ENCODE measurements at regions not wholly inside any gene's neighbourhood (a gene's known extent, or its start where the extent isn't known, plus 50 kb on each side); places are given as distances from the start of the nearest gene placed in this dataset.

GRCh38 chr6:45830441-45831139, 185.1 kb downstream of the CLIC5 start:
- peak; percentile 73 to 81 for DNase-seq

DNA sequence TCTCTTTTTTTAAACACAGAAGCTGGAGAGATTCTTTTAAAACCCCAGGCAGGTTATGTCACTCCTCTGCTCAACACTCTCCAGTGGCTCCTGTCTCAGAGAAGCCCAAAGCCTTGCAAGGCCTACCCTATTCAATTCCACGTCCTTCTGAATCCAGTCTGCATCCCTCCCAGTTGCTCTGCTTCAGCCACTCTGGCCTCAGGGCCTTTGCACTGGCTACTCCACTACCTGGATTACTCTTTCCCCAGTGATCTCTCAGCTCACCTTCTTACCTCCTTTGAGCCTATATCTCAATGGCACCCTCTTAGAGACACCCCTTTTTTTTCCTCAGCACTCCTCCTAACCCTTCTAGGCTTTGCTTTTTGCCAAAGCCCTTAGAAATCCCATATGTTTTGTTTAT, 185.8 kb downstream of the CLIC5 start:
- no peak for DNase-seq

DNA sequence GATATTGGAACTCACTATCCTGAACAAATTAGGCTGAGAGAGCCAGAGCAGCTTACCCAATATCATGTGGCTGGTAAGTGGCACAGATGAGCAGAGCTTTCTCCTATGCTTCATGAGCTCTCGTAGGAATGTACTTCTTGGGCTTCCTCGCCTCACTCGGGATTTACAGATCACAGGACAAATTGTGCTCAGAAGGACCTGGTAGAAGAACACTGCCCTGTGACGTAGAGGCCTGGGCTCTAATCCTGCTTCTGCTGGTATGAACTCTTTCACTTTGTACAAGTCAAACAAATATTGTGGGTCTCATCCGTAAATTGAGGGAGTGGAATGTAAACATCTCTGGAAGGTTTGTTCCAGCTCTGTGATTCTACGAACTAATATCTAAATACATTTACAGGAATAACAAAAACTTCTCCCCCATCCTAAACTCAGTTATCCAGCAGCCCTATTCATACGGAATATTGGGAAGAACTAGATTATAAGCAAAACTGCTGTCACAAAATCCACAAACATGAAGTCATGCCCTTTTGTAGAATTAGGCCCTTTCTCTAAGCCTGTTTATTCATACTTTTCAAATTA, 187.6 kb downstream of the CLIC5 start:
- no peak for DNase-seq

GRCh38 chr6:45822873-45823272, 192.8 kb downstream of the CLIC5 start:
- no peak for DNase-seq

DNA sequence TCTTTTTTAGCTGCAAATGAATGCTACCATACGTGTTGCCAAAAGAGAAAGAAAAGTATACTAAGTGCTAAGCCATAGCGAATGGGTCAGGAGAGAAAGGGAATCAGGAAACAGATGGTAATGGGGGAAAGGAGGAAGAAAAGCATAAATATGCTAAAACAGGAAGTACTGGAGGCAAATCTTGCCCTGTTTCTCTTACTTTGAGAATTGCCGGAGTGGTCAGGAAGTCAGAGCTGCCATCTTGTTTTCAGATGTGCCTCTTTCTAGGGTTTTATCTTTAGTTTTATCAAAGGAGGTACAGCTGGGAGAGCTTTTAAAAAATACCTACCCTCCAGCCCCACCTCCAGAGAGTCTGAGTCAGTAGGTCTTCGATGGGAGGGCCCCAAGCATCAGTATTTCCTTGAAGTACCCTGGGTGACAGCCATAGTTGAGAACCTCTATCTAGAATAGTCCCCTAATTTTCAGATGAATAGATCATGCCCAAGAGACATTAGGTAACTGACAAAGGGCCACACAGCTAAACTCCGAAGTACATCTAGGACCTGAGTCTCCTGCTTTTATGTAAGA, 193.3 kb downstream of the CLIC5 start:
- peak in 1 of 2 experiments; percentile 61 for DNase-seq

DNA sequence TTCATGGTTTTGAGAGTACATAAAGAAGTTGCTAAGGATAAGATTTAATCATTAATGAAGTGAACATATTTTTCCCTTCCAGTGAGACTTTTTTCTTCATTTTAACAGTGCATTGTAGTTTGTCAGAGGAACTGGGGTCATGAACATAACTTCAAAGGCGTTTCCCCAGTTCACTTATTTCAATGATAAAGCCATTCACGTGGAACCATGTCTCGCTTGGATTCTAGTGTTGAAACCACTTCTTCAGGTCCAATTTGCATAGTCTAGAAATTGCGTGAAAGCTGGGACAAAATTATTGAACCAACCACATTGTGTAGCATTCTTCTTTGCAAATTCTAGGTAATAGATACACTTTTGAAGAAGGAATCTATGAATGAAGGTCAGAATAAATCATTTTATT, 197.0 kb downstream of the CLIC5 start:
- DNase-seq = no peak

GRCh38 chr6:45816674-45817297, 198.9 kb downstream of the CLIC5 start:
- DNase-seq = no peak

- no peak for DNase-seq
Observed at GRCh38 chr6:45815466-45816125, 200.1 kb downstream of the CLIC5 start.

- no peak for DNase-seq
Observed at GRCh38 chr6:45814772-45815171, 200.9 kb downstream of the CLIC5 start.

DNA sequence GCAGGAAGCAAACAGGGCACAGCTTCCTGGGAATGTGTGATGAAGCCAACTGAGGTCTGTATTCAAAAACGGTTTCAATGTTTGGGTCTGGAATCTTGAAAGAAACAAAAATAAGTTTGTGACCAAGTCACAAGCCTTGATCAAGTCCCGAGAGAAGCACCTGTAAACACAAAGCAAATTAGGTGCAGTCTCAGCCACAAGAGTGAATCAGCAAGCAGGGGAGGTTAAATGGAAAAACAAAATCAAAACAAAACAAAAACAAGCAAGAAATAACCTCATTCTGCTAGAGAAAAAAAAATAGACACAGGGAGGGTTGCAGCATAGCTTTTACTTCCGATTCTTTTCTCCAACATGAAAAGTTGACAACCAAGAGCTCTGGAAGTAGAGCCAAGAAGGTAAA, 201.7 kb downstream of the CLIC5 start:
- DNase-seq = no peak

DNA sequence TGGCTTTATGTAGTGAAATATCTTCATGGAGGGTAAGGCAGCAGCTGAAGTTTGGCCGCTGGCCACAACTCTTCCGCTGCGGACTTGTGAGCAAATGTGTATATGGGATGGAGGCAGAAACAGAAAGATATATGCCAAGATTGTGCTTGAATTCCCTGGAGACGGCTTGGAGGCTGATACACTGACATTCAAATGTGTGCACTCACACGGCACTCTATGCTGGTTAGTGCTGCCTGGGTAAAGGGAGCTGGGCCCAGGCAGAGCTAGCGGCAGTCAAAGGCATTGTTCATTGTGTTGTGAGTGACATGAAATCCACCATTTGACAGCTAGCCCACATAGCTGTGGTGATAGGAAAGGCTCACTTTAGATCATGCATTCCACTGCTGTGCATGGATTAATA, 202.7 kb downstream of the CLIC5 start:
- DNase-seq = no peak

- DNase-seq = no peak
Observed at GRCh38 chr6:45808917-45809316, 206.7 kb downstream of the CLIC5 start.

GRCh38 chr6:45808042-45808645, 207.5 kb downstream of the CLIC5 start:
- no peak for DNase-seq

GRCh38 chr6:45807311-45808041, 208.2 kb downstream of the CLIC5 start:
- no peak for DNase-seq

GRCh38 chr6:45806172-45806571, 209.5 kb downstream of the CLIC5 start:
- no peak for DNase-seq

GRCh38 chr6:45803071-45803470, 212.6 kb downstream of the CLIC5 start:
- DNase-seq = no peak

GRCh38 chr6:45801471-45802289, 214.0 kb downstream of the CLIC5 start:
- DNase-seq = peak; percentile 71 to 77

DNA sequence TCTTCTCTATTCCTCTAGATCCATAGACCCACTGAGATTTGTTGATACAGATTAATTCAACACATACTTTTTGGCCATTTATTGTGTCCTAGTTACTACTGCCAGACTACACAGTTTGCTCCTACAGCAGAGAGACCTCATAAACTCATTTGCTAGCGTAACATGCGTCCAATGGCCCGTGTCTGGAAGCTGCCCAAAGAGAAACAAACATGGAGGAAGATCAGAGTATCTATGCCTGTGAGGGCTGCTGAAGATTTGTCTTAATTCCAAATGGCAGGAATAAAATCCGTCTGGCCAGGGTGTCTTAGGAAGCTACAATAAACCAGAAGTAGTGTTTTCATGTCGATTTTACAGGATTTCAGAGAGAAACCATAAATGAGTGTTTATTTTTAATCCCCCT, 214.7 kb downstream of the CLIC5 start:
- DNase-seq = no peak

DNA sequence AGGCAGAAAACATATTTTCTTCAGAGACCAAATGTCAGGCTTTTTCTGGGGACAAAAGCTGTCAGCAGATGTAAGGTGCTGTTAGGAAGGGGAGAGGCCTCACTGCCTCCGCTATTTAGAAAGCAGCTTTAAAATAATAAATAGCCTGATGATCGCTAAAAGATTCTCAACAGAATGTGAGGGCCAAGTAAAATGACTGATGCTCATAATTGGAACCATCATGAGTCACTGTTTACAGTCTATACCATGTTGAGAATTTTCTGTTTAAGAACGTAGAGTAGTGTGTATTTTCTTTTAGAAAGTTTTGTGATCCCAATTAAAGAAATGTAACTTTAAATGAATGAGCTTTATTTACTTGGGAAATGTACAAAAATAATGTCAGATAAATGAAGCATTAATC, 220.0 kb downstream of the CLIC5 start:
- no peak for DNase-seq

DNA sequence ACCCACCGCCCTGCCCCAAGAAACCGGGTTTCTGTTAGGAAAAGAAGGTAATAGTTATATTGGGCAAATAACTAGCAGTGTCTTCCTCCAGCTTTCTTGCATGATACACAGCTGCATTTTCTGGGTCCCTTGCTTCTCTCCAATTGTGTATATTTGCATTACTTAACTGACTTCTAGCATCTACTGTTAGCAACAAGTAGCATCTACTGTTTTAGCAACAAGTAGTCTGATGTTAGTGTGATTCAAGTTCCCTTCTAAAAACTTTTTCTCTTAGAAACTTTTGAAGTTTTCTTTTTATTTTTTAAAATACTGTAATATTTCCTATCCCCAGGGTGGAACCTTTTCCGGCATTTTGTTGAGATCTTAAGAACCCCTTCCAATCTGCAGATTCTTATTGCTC, 221.2 kb downstream of the CLIC5 start:
- no peak for DNase-seq
